Effector CD4-positive, alpha-beta T cell (primary cell): ENCODE measurements at regions not wholly inside any gene's neighbourhood (a gene's known extent, or its start where the extent isn't known, plus 50 kb on each side); places are given as distances from the start of the nearest gene placed in this dataset.
"Not testable (repeated sequence)": the region's sequence is repeated elsewhere in the genome, so short reads cannot be mapped to it uniquely, and the experiment has no call there.

Experiments used
- DNase-seq: peaks from one replicate; pipeline ENCODE4 v3.0.0-alpha.2; 2020

DNA sequence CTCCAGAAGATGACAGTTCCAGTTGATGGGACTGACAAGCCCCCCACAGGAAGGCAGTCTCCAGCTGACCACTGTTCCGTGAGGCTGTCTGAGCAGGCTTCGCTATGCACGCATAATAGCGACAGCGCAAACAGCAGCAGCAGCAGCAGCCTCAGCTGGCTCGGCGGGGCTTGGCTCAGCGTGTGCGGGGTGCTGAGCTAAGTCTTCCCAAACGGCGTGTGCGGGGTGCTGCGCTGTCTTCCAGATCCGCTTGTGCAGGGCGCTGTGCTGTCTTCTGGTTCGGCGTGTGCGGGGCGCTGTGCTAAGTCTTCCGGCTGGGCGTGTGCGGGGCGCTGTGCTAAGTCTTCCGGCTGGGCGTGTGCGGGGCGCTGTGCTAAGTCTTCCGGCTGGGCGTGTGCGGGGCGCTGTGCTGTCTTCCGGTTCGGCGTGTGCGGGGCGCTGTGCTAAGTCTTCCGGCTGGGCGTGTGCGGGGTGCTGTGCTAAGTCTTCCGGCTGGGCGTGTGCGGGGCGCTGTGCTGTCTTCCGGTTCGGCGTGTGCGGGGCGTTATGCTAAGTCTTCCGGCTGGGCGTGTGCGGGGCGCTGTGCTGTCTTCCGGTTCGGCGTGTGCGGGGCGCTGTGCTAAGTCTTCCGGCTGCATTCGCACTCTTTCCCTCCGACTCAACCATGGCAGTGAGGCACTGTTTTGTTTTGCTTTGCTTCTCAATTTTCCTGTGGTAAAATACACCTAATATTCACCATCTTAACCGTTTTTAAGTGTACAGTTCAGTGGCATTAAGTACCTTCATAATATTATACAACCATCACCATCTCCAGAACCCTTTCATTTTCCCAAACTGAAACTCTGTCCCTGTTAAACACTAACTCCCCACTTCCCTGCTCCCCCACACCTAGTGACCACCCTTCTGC lies 156.1 kb downstream of the BMP7 start:
- not testable (repeated sequence) for DNase-seq

DNA sequence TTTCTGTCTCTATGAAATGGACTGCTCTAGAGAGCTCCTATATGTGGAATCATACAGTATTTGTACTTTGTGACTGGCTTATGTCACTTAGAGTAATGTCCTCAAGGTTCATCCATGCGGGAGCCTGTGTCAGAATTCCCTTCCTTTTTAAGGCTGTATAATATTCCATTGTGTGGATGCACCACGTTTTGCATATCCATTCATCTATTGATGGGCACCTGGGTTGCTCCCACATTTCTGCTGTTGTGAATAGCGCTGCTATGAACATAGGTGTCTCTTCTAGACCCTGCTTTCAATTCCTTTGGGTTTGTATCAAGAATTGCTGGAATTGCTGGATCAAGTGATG lies 155.4 kb downstream of the BMP7 start:
- DNase-seq: no peak

DNA sequence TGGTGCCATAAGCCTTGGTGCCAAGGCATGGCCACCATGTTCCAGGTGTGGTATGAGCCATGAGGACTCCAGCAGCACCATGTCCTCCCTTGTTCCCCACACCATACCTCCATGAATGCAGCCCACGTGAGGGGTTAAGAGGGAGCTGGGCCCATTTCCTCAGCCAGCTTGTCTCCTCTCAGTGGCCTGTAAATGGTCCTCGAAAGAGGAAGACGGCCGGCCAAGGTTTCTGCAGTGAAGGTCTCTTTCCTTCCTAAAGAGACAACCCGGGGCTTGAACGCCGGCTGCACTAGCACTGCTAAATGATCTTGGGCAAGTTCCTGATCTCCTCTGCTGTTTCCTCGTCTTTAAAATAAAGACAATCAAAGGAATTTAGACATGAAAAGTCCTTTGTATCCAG lies 154.0 kb downstream of the BMP7 start:
- DNase-seq: no peak

DNA sequence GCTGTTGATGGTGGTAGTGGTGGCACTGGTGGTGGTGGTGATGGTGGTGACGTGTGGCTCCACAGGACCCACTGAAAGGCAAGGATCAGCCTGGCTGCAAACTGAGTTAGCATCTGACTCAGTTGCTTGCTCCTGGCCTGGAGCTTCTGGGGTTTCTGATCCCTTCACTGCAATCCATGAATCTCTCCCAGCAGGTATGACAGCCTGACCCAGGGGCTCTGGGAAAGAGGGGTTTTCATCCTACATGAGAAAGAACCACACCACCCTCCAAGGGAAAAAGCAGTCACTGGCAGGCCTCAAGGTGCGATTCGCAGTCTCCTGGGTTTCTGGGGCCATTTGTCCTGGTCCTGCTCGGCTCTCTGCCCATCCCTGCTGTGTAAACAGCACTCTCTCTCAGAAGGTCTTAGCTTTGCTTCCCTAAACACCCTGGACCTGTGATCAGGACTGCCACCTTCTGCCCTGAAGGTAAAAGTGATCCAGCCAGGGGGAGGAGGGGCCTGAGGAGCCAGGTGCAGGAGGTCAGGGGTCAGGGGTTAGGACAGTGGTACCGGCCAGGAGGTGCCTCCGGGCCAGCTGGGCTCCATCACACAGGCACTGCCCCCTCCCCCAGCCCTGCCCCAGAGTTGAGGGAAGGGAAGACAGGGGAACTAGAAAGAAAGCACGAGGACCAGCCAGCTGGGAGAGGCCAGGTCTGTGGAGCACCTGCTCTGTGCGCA lies 152.0 kb downstream of the BMP7 start:
- DNase-seq: no peak

DNA sequence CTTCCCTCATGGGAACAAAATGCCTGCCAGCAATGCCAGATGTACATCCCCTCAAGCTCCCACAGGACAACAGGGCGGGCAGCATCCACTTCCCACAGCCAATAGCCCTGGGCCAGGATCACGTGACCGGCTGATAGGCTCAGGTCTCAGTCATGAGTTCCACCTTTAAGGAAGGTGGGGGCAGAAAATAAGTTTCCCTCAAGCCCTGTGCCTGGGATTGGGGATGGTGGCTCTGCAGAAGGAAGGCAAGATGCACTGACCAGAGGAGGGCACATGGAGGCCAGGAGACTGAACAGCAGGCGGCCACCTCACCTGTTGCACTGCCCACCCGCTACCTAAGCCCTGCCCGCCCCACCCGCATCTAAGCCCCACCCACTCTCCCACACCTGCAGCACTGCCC lies 149.1 kb downstream of the BMP7 start:
- no peak for DNase-seq

DNA sequence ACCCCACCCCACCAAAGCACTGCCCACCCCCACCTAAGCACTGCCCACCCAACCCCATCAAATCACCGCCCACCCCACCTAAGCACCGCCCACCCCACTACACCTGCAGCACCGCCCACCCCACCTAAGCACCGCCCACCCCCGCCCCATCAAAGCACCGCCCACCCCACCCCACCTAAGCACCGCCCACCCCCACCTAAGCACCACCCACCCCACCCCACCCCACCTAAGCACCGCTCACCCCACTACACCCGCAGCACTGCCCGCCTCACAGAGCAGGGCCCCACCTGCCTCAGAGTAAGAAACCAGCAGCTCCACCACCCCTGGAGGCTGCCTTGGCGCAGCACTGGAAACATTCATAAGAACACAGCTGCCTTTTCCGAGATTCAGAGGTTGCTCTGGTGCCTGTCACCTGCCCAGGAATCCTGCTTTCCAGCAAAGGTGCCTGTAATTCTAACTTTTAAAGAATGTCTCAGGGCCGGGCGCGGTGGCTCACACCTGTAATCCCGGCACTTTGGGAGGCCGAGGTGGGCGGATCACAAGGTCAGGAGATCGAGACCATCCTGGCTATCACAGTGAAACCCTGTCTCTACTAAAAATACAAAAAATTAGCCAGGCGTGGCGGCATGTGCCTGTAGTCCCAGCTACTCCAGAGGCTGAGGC lies 148.2 kb downstream of the BMP7 start:
- no peak for DNase-seq
